NB4 (cell line): ENCODE measurements at regions not wholly inside any gene's neighbourhood (a gene's known extent, or its start where the extent isn't known, plus 50 kb on each side); places are given as distances from the start of the nearest gene placed in this dataset.

Source experiments
- DNase-seq: peaks from one replicate; pipeline ENCODE4 v3.0.0; 2010; ENCODE audit warnings: low read depth
- H3K4me3 ChIP-seq: one replicate; pipeline ENCODE4 v1.5.1; 2011; ENCODE audit warnings: mild to moderate bottlenecking, low read depth, low read length, moderate library complexity
- CTCF ChIP-seq: IDR thresholded peaks from one replicate; pipeline ENCODE4 v1.5.1; 2012; ENCODE audit warnings: low read depth, low read length
- MAX ChIP-seq: IDR thresholded peaks from 2 replicates; pipeline ENCODE4 v1.6.1; 2011; ENCODE audit warnings: low read depth, low read length
- MYC ChIP-seq: IDR thresholded peaks from 2 replicates; pipeline ENCODE4 v1.6.1; 2011; ENCODE audit warnings: low read depth, low read length
- POLR2A ChIP-seq: IDR thresholded peaks from 2 replicates; pipeline ENCODE4 v1.6.1; 2011; ENCODE audit warnings: mild to moderate bottlenecking; ENCODE audit not compliant: insufficient read length; ENCODE audit errors: extremely low read depth

GRCh38 chr16:8346294-8346693, 244.0 kb downstream of the TMEM114 start:
- TF ChIP-seq MYC = peak; percentile 64
- no peak for TF ChIP-seq CTCF
- peak; percentile 89 for TF ChIP-seq MAX
- DNase-seq = peak; percentile 57
- no peak overlapping the region for H3K4me3 ChIP-seq

GRCh38 chr16:8342276-8342675, 248.0 kb downstream of the TMEM114 start:
- TF ChIP-seq CTCF (no peak), MAX (no peak), MYC (no peak), POLR2A (no peak)
- H3K4me3 ChIP-seq = no peak overlapping the region
- no peak for DNase-seq

- no peak overlapping the region for H3K4me3 ChIP-seq
- no peak for TF ChIP-seq POLR2A
- TF ChIP-seq MAX = no peak
- TF ChIP-seq MYC = no peak
- TF ChIP-seq CTCF = no peak
Measured at GRCh38 chr16:8330761-8331160, 259.6 kb downstream of the TMEM114 start.

GRCh38 chr16:8326232-8326631, 264.1 kb downstream of the TMEM114 start:
- H3K4me3 ChIP-seq = no peak overlapping the region
- no peak for TF ChIP-seq MYC
- TF ChIP-seq MAX = no peak
- DNase-seq = no peak

More at GRCh38 chr16:8330761-8331160, 259.6 kb downstream of the TMEM114 start:
- DNase-seq = no peak

- no peak for DNase-seq
- no peak overlapping the region for H3K4me3 ChIP-seq
- TF ChIP-seq CTCF = no peak
- no peak for TF ChIP-seq POLR2A
- no peak for TF ChIP-seq MYC
Measured at GRCh38 chr16:8323153-8323552, 267.2 kb downstream of the TMEM114 start.

- TF ChIP-seq MAX (no peak), POLR2A (no peak), MYC (no peak), CTCF (no peak)
- no peak for DNase-seq
- H3K4me3 ChIP-seq = no peak overlapping the region
Measured at GRCh38 chr16:8320131-8320530, 270.2 kb downstream of the TMEM114 start.
